Neural cell (in vitro differentiated cells): ENCODE measurements at regions not wholly inside any gene's neighbourhood (a gene's known extent, or its start where the extent isn't known, plus 50 kb on each side); places are given as distances from the start of the nearest gene placed in this dataset.

Experiments used
- H2AFZ ChIP-seq: fragments of 200-600, 300-800 bp; sonication (generic), shearing (Covaris generic); 2 replicates; pipeline ENCODE4 v1.6.0; 2014; ENCODE audit warnings: low read depth, mild to moderate bottlenecking, antibody characterized with exemption, low read length, moderate library complexity
- H3F3A ChIP-seq: fragments of 200-600 bp; shearing (Covaris generic); 2 replicates; pipeline ENCODE4 v1.6.1; 2016; ENCODE audit warnings: mild to moderate bottlenecking, moderate library complexity, mixed read lengths, antibody characterized with exemption, low read length; ENCODE audit not compliant: insufficient read depth, poor library complexity, severe bottlenecking
- H3K27ac ChIP-seq: fragments of 200-600, 300-800 bp; sonication (generic), shearing (Covaris generic); 2 replicates; pipeline ENCODE4 v1.5.1; 2014; ENCODE audit warnings: mild to moderate bottlenecking, low read length, moderate library complexity
- H3K27me3 ChIP-seq: fragments of 300-800, 200-600 bp; sonication (generic), shearing (Covaris generic); 2 replicates; pipeline ENCODE4 v1.6.0; 2014; ENCODE audit warnings: mild to moderate bottlenecking, low read depth, low read length, moderate library complexity; ENCODE audit not compliant: insufficient read depth
- H3K36me3 ChIP-seq: fragments of 300-800, 200-600 bp; sonication (generic), shearing (Covaris generic); 2 replicates; pipeline ENCODE4 v1.5.1; 2014; ENCODE audit warnings: mild to moderate bottlenecking, antibody characterized with exemption, low read length, moderate library complexity; ENCODE audit not compliant: insufficient read depth
- H3K4me2 ChIP-seq: fragments of 300-800, 200-600 bp; sonication (generic), shearing (Covaris generic); 2 replicates; pipeline ENCODE4 v1.6.0; 2014; ENCODE audit warnings: mild to moderate bottlenecking, low read length
- H3K4me3 ChIP-seq: fragments of 300-800, 200-600 bp; sonication (generic), shearing (Covaris generic); 2 replicates; pipeline ENCODE4 v1.5.1; 2014; ENCODE audit warnings: mild to moderate bottlenecking, low read length, moderate library complexity
- H3K79me2 ChIP-seq: fragments of 200-600 bp; shearing (Covaris generic); replicated peaks from 2 replicates; pipeline ENCODE4 v1.6.0; 2014; ENCODE audit warnings: mild to moderate bottlenecking, low read length, moderate library complexity; ENCODE audit not compliant: insufficient read depth
- H3K9ac ChIP-seq: fragments of 300-800, 200-600 bp; sonication (generic), shearing (Covaris generic); 2 replicates; pipeline ENCODE4 v1.6.1; 2016; ENCODE audit warnings: mild to moderate bottlenecking, low read length, mixed read lengths
- H3K9me2 ChIP-seq: fragments of 200-600 bp; shearing (Covaris generic); 2 replicates; pipeline ENCODE4 v1.6.1; 2016; ENCODE audit warnings: mild to moderate bottlenecking, low read length, mixed read lengths; ENCODE audit not compliant: insufficient read depth
- H3K9me3 ChIP-seq: fragments of 200-600, 300-800 bp; sonication (generic), shearing (Covaris generic); 2 replicates; pipeline ENCODE4 v1.6.1; 2016; ENCODE audit warnings: mild to moderate bottlenecking, mixed run types, low read length, moderate library complexity, mixed read lengths
- H4K20me1 ChIP-seq: fragments of 200-600 bp; shearing (Covaris generic); 2 replicates; pipeline ENCODE4 v1.6.1; 2016; ENCODE audit warnings: mild to moderate bottlenecking, mixed run types; ENCODE audit not compliant: insufficient read depth
- CTCF ChIP-seq: fragments of 450-650 bp; IDR thresholded peaks from 2 replicates; pipeline ENCODE4 v1.5.1; 2014; ENCODE audit warnings: antibody characterized with exemption, mild to moderate bottlenecking, moderate library complexity; ENCODE audit not compliant: poor library complexity, severe bottlenecking
- EP300 ChIP-seq: fragments of 450-650 bp; conservative IDR thresholded peaks from 2 replicates; pipeline ENCODE4 v1.6.1; 2014; ENCODE audit warnings: antibody characterized with exemption, mild to moderate bottlenecking, moderate library complexity; ENCODE audit not compliant: poor library complexity, severe bottlenecking
- EZH2 ChIP-seq: fragments of 200-600, 300-800 bp; shearing (Covaris generic), sonication (generic); IDR thresholded peaks from 2 replicates; pipeline ENCODE4 v1.6.1; 2014; ENCODE audit warnings: antibody characterized with exemption, low read length, borderline replicate concordance, mild to moderate bottlenecking; ENCODE audit not compliant: insufficient read depth, poor library complexity, severe bottlenecking
- MXI1 ChIP-seq: fragments of 450-650 bp; conservative IDR thresholded peaks from 2 replicates; pipeline ENCODE4 v1.6.1; 2014; ENCODE audit warnings: antibody characterized with exemption, mild to moderate bottlenecking; ENCODE audit not compliant: poor library complexity, severe bottlenecking
- POLR2AphosphoS5 ChIP-seq: IDR thresholded peaks from 2 replicates; pipeline ENCODE4 v1.6.1; 2012
- RAD21 ChIP-seq: fragments of 450-650 bp; conservative IDR thresholded peaks from 2 replicates; pipeline ENCODE4 v1.6.1; 2014; ENCODE audit warnings: antibody characterized with exemption, mild to moderate bottlenecking, moderate library complexity
- REST ChIP-seq: IDR thresholded peaks from 2 replicates; pipeline ENCODE4 v1.6.1; 2012; ENCODE audit warnings: borderline replicate concordance
- SMC3 ChIP-seq: fragments of 450-650 bp; conservative IDR thresholded peaks from 2 replicates; pipeline ENCODE4 v1.6.1; 2014; ENCODE audit warnings: antibody characterized with exemption, mild to moderate bottlenecking, moderate library complexity; ENCODE audit not compliant: poor library complexity
- TAF1 ChIP-seq: IDR thresholded peaks from 2 replicates; pipeline ENCODE4 v1.6.1; 2012; ENCODE audit warnings: low read depth

- H3K36me3 ChIP-seq: no peaks in the 10 kb centered on the region
- H3K9me2 ChIP-seq: no peaks in the 10 kb centered on the region
- no peak overlapping the region for H3K27ac ChIP-seq
- TF ChIP-seq CTCF (no peak), RAD21 (no peak), POLR2AphosphoS5 (no peak), EZH2 (no peak), MXI1 (no peak), SMC3 (no peak), EP300 (no peak), TAF1 (no peak), REST (no peak)
- H3F3A ChIP-seq: no peaks in the 10 kb centered on the region
- no peak overlapping the region for H3K4me2 ChIP-seq
- no peak overlapping the region for H3K9ac ChIP-seq
- no peaks in the 10 kb centered on the region for H4K20me1 ChIP-seq
- no peak overlapping the region for H3K4me3 ChIP-seq
- no peaks in the 10 kb centered on the region for H3K79me2 ChIP-seq
- H3K27me3 ChIP-seq: no peaks in the 10 kb centered on the region
- H3K9me3 ChIP-seq: no peaks in the 10 kb centered on the region
- H2AFZ ChIP-seq: no peak overlapping the region
Observed at GRCh38 chr9:95724253-95724991, 151.1 kb upstream of the ERCC6L2 start.

- TF ChIP-seq CTCF: no peak
- TF ChIP-seq REST: no peak
- no peak for TF ChIP-seq SMC3
- no peak for TF ChIP-seq EP300
- no peak for TF ChIP-seq POLR2AphosphoS5
- TF ChIP-seq RAD21: no peak
- TF ChIP-seq TAF1: no peak
- no peak for TF ChIP-seq EZH2
- TF ChIP-seq MXI1: no peak
- no peaks in the 10 kb centered on the region for H3K79me2 ChIP-seq
- no peak overlapping the region for H3K4me2 ChIP-seq
- no peaks in the 10 kb centered on the region for H3K36me3 ChIP-seq
- no peak overlapping the region for H3K9ac ChIP-seq
- no peak overlapping the region for H3K4me3 ChIP-seq
- H3F3A ChIP-seq: no peaks in the 10 kb centered on the region
- H3K27ac ChIP-seq: no peak overlapping the region
- H3K9me3 ChIP-seq: no peaks in the 10 kb centered on the region
- H4K20me1 ChIP-seq: no peaks in the 10 kb centered on the region
- no peak overlapping the region for H2AFZ ChIP-seq
- H3K27me3 ChIP-seq: no peaks in the 10 kb centered on the region
- no peaks in the 10 kb centered on the region for H3K9me2 ChIP-seq
Observed at GRCh38 chr9:95722141-95722540, 153.3 kb upstream of the ERCC6L2 start.
